ENCODE measurements at regions not wholly inside any gene's neighbourhood (a gene's known extent, or its start where the extent isn't known, plus 50 kb on each side); places are given as distances from the start of the nearest gene placed in this dataset.

GRCh38 chr11:28956446-28956845 lies 848.3 kb downstream of the METTL15 start:
- WGBS (ENCODE audit: insufficient coverage): 67% methylated on average over 1 of the region's 3 CpGs
- POLR2A ChIA-PET: no interaction called here

GRCh38 chr11:28951191-28951590 lies 843.0 kb downstream of the METTL15 start:
- no peak for TF ChIP-seq CTCF (IDR thresholded peaks at IDR 0.05)
- Histone ChIP-seq H3K4me1 (ENCODE audit: control insufficient read depth in 2 of 2, insufficient read depth in 2 of 2, low read length in 2 of 2) (no peaks in the 10 kb centered on the region), H2AFZ (ENCODE audit: insufficient read depth, low read depth, low read length, poor library complexity, severe bottlenecking) (no peak overlapping the region), H3K79me2 (ENCODE audit: control insufficient read depth, insufficient read depth, low read length) (no peaks in the 10 kb centered on the region), H3K27ac (ENCODE audit: low read length in 2 of 2) (no peak overlapping the region), H3K9ac (ENCODE audit: low read length) (no peak overlapping the region), H3K4me2 (replicated peaks; ENCODE audit: low read depth, low read length, poor library complexity, severe bottlenecking) (no peak overlapping the region), H3K27me3 (replicated peaks in 1 of 4; ENCODE audit: control extremely low read depth in 1 of 4, control insufficient read depth in 3 of 4, insufficient read depth in 4 of 4, low read length in 3 of 4) (no peaks in the 10 kb centered on the region), H3K36me3 (replicated peaks in 1 of 2; ENCODE audit: control extremely low read depth in 1 of 2, control insufficient read depth in 1 of 2, extremely low read depth in 1 of 2, insufficient read depth in 2 of 2, low read length in 1 of 2) (no peaks in the 10 kb centered on the region), H3K4me3 (ENCODE audit: control extremely low read depth in 1 of 5, extremely low read depth in 1 of 5, insufficient read depth in 1 of 5, low read depth in 2 of 5, low read length in 4 of 5) (no peak overlapping the region), H3K9me3 (ENCODE audit: control extremely low read depth in 1 of 3, control insufficient read depth in 2 of 3, insufficient read depth in 1 of 3, low read length in 2 of 3) (no peaks in the 10 kb centered on the region), H4K20me1 (ENCODE audit: control insufficient read depth, insufficient read depth, low read length, poor library complexity, severe bottlenecking) (no peaks in the 10 kb centered on the region)
- WGBS (ENCODE audit: insufficient coverage): no CpG with 5 or more reads among the region's 1 CpG
- H3K4me3 Mint-ChIP-seq: no peak overlapping the region
- H3K27me3 Mint-ChIP-seq: no peaks in the 10 kb centered on the region
- no peaks in the 10 kb centered on the region for H3K4me1 Mint-ChIP-seq
- CTCF ChIA-PET: no interaction called here
- ATAC-seq (ENCODE audit: low read depth) (no peak), DNase-seq (no peak)
- POLR2A ChIA-PET: no interaction called here
- intact Hi-C loops (cut with micrococcal nuclease): no loop called here
- H3K27ac Mint-ChIP-seq: no peak overlapping the region
- peaks cover 3% of the 10 kb centered on the region for H3K9me3 Mint-ChIP-seq (ENCODE audit: insufficient read depth)

More at GRCh38 chr11:28956446-28956845, 848.3 kb downstream of the METTL15 start:
- Histone ChIP-seq H3K4me1 (ENCODE audit: control insufficient read depth in 2 of 2, insufficient read depth in 2 of 2, low read length in 2 of 2) (no peaks in the 10 kb centered on the region), H4K20me1 (ENCODE audit: control insufficient read depth, insufficient read depth, low read length, poor library complexity, severe bottlenecking) (no peaks in the 10 kb centered on the region), H3K9me3 (ENCODE audit: control extremely low read depth in 1 of 3, control insufficient read depth in 2 of 3, insufficient read depth in 1 of 3, low read length in 2 of 3) (no peaks in the 10 kb centered on the region), H3K4me2 (replicated peaks; ENCODE audit: low read depth, low read length, poor library complexity, severe bottlenecking) (no peak overlapping the region), H2AFZ (ENCODE audit: insufficient read depth, low read depth, low read length, poor library complexity, severe bottlenecking) (no peak overlapping the region), H3K79me2 (ENCODE audit: control insufficient read depth, insufficient read depth, low read length) (no peaks in the 10 kb centered on the region), H3K27me3 (replicated peaks in 1 of 4; ENCODE audit: control extremely low read depth in 1 of 4, control insufficient read depth in 3 of 4, insufficient read depth in 4 of 4, low read length in 3 of 4) (no peaks in the 10 kb centered on the region), H3K9ac (ENCODE audit: low read length) (no peak overlapping the region), H3K36me3 (replicated peaks in 1 of 2; ENCODE audit: control extremely low read depth in 1 of 2, control insufficient read depth in 1 of 2, extremely low read depth in 1 of 2, insufficient read depth in 2 of 2, low read length in 1 of 2) (no peaks in the 10 kb centered on the region), H3K27ac (ENCODE audit: low read length in 2 of 2) (no peak overlapping the region), H3K4me3 (ENCODE audit: control extremely low read depth in 1 of 5, extremely low read depth in 1 of 5, insufficient read depth in 1 of 5, low read depth in 2 of 5, low read length in 4 of 5) (no peak overlapping the region)
- no peak for TF ChIP-seq CTCF (IDR thresholded peaks at IDR 0.05)
- no peak for TF ChIP-seq EZH2 (IDR thresholded peaks at IDR 0.05; ENCODE audit: borderline replicate concordance, insufficient read depth, low read depth, low read length, poor library complexity, severe bottlenecking)
- no peaks in the 10 kb centered on the region for H3K27me3 Mint-ChIP-seq
- H3K9me3 Mint-ChIP-seq (ENCODE audit: insufficient read depth): peaks cover 2% of the 10 kb centered on the region
- intact Hi-C loops (cut with micrococcal nuclease): no loop called here
- H3K4me1 Mint-ChIP-seq: no peaks in the 10 kb centered on the region
- no peak overlapping the region for H3K27ac Mint-ChIP-seq
- CTCF ChIA-PET: no interaction called here
- no peak overlapping the region for H3K4me3 Mint-ChIP-seq
- DNase-seq (no peak), ATAC-seq (ENCODE audit: low read depth) (no peak)

All from B cell (primary cell).